Hypothalamus (tissue), 51 donors: ENCODE measurements at regions not wholly inside any gene's neighbourhood (a gene's known extent, or its start where the extent isn't known, plus 50 kb on each side); places are given as distances from the start of the nearest gene placed in this dataset.
"Not testable (repeated sequence)": the region's sequence is repeated elsewhere in the genome, so short reads cannot be mapped to it uniquely, and the experiment has no call there.

ENCODE experiments used
- DNase-seq, 51 donors: peaks; one replicate each; lab custom pipeline; 2025; lab: John Stamatoyannopoulos, UW

GRCh38 chr2:105544591-105545377 is 145.9 kb upstream of the FHL2 start:
- no peak for DNase-seq

- DNase-seq: no peak
Measured at GRCh38 chr2:105541189-105542050, 142.6 kb upstream of the FHL2 start.

- no peak for DNase-seq
Measured at GRCh38 chr2:105540642-105541041, 141.8 kb upstream of the FHL2 start.

GRCh38 chr2:105539331-105539730 is 140.5 kb upstream of the FHL2 start:
- no peak for DNase-seq

GRCh38 chr2:105538840-105539239 is 140.0 kb upstream of the FHL2 start:
- no peak for DNase-seq

DNA sequence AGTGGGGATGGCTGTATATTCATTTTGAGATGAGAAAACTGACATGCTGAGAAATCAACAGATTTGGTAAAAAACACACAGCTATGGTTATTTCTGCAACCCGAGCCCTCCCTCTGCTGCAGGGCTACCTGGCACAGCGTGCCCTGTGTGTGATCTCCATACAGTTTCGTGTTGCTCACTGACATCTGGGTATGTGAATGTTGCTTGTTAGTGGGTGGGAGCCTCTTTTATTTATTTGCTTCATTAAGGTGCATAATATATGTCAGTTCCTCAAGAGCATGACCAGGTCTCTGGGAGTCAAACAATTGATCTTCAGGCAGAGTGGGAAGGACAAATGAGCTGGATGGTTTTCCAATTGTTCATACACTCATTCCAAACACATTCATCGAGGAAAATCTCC is 139.1 kb upstream of the FHL2 start:
- DNase-seq: no peak

DNA sequence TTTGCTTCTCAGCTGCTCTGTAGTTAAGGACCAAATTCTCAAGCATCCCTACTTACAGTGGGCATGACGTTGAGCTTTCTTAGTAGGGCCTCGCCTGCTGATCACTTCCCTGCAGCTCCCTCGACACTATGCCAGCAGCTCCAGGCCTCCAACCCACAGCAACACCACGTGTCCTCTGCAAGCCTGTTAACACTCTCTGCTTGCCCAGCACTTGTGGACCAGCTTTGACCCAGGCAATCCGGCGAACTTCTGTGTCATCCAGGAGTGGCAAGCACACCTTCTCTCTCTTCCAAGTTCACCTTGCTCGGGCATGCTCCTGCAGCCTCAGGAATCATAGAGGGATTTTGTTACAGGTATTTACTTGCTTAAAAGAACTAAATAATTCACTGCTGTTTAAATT is 138.6 kb upstream of the FHL2 start:
- no peak for DNase-seq

DNA sequence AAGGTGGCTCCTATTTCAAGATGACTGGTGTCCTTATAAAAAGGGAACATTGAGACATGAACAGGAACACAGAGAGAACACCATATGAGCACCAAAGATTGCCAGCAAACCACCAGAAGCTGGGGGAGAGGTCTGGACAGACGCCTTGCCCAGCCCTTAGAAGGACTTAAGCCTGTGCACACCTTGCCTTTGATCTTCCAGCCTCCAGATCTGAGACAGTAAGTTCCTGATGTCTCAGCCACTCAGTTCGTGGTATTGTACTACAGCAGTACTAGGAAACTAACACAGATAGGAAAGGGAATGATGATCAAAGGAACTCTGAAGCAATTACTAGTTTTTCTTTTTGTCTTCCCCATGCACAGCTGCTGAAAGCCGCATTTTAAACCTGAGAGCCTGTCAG is 137.3 kb upstream of the FHL2 start:
- no peak for DNase-seq

- DNase-seq: not testable (repeated sequence)
Measured at GRCh38 chr2:105529258-105529657, 130.4 kb upstream of the FHL2 start.

GRCh38 chr2:105526000-105526925 is 127.4 kb upstream of the FHL2 start:
- DNase-seq: no peak

GRCh38 chr2:105525201-105525600 is 126.3 kb upstream of the FHL2 start:
- DNase-seq: no peak

- DNase-seq: no peak
Measured at GRCh38 chr2:105522645-105523044, 123.8 kb upstream of the FHL2 start.

DNA sequence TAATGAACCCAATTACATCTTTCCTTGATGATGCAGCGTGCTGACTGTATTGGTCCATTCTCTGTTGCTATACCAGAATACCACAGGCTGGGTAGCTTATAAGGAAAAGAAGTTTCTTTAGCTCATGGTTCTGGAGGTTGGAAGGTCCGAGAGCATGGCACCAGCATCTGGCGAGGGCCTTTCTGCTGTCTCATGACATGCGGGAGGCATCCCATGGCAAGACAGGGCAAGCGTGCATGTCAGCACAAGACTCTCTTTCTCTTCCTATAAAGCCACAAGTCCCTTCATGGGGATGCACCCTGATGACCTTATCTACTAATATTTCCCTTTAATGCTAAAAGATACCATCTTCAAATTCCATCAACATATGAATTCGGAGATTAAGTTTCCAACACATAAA is 122.8 kb upstream of the FHL2 start:
- no peak for DNase-seq

DNA sequence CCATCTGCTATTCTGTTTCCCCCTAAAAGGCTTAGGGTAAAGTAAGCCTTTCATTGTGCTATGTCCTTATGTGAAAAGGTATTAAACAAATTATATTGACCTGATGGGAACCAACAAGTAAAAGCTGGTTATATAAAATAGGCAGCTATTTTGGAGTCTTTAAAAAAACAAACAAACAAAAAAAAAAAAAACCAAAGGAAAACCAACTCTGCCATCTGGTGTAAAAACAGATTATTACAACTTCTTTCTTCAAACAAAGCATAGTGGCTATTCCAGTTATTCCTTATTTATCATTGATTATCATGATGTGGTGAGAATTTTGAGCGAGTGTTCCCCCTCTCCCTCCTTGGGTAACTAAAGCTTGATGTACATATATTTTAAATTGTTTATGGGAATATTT is 122.3 kb upstream of the FHL2 start:
- DNase-seq: no peak

DNA sequence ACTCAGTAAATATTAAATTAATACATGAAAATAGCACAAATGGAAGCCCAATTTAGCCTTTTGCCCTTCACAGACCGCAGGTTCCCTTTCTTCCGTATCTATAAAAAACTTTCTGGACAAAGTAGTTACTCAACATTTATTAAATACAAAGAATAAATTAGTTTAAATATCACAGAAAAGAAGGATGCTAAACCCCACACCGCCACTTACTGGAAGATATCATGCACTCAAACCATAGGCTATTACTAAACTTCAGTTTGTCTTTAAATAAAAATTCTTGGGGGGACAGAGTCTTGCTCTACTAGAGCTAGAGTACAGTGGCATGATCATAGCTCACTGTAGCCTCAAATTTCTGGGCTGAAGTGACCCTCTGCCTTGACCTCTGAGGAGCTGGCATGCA is 120.7 kb upstream of the FHL2 start:
- DNase-seq: no peak

DNA sequence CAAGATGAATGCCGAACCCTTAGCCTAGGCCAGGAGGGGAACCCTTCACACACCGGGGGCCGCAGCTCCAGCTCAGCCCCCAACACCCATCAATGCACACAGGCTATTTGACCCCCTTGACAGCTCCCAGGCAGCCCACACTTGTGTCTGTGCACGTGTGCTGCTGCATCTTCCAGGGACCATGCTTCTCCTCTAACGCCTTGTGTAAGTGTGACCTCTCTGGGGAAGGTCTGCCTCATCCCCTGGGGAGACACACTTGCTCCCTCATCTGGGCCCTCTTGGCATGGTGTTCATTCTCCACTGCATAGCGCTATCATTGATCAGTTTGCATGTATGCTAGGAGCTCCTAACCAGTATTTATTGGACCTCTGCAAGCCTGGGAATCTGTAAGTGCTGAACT is 120.0 kb upstream of the FHL2 start:
- DNase-seq: no peak

- peak in 22 of 51 donors; percentile 2 to 56 (median 21) for DNase-seq
Measured at GRCh38 chr2:105517814-105518705, 119.2 kb upstream of the FHL2 start.

GRCh38 chr2:105515581-105516415 is 116.9 kb upstream of the FHL2 start:
- peak in 37 of 51 donors; percentile 3 to 73 (median 42) for DNase-seq

DNA sequence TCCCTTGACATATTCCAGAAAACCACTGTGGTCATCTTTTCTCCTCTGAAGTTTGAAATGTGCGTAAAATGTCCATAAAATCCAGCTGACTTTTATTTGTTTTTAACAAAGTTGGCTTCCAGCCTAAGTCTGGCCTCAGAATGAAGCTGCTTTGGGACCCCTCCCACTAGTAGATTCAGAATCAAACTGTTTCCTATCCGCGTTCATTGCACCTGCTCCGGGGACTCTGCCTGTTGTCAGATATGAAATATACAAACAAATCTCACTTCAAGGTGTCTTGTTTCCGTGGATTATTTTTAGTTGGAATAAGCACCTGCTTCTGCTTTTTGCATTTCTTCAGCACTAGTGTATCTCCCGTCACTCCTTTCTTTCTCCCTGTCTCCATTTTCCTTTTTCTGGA is 115.7 kb upstream of the FHL2 start:
- DNase-seq: no peak
